Activated naive CD8-positive, alpha-beta T cell (primary cell): ENCODE measurements at regions not wholly inside any gene's neighbourhood (a gene's known extent, or its start where the extent isn't known, plus 50 kb on each side); places are given as distances from the start of the nearest gene placed in this dataset.

ENCODE experiments used
- H3K27ac Mint-ChIP-seq: one replicate; pipeline ENCODE4 v1.8.0; 2021; ENCODE audit warnings: mixed read lengths
- H3K27me3 Mint-ChIP-seq: one replicate; pipeline ENCODE4 v1.8.0; 2021; ENCODE audit warnings: mixed read lengths
- H3K36me3 Mint-ChIP-seq: one replicate; pipeline ENCODE4 v1.8.0; 2021; ENCODE audit warnings: mixed read lengths
- H3K4me1 Mint-ChIP-seq: one replicate; pipeline ENCODE4 v1.8.0; 2021; ENCODE audit warnings: low read depth, mixed read lengths
- H3K4me3 Mint-ChIP-seq: one replicate; pipeline ENCODE4 v1.8.0; 2021; ENCODE audit warnings: mild to moderate bottlenecking, mixed read lengths
- H3K9me3 Mint-ChIP-seq: one replicate; pipeline ENCODE4 v1.8.0; 2021; ENCODE audit warnings: low read depth, mixed read lengths

DNA sequence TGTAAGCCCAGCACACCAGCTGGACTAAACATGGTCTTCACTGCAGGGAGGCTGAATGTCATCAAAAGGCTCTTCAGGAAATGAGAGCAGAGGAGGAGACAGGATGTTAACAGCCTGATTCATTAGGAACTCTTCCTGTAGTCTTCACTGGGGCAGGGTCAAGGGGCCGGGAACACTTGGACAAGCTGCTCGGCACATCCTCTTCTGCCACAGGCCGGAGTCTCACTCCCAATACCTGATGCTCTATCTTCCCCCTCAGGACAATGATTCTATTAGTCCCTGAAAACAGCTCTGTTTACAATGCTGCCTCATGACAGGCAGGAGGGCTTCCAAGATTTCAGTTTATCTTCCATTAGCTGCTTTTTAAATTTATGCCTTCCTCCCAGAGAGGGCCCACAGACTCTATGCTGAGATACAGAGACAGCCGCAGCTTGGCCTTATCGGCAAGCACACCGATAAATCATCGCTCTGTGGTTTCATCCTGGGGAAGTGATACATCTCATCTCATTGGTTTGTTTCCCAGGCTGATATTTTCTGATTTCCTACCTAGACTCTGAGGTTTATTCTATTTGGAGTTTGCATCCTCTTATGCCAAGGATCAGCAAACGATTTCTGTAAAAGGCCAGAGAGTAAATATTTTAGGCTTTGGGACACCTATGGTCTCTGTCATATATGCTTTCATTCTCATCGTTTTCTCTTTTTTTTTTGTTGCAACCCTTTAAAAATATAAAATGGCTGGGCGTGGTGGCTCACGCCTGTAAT lies 214.0 kb upstream of the ASIC2 start:
- Mint-ChIP-seq H3K27me3 (peaks cover 11% of the 10 kb centered on the region), H3K9me3 (no peaks in the 10 kb centered on the region)

DNA sequence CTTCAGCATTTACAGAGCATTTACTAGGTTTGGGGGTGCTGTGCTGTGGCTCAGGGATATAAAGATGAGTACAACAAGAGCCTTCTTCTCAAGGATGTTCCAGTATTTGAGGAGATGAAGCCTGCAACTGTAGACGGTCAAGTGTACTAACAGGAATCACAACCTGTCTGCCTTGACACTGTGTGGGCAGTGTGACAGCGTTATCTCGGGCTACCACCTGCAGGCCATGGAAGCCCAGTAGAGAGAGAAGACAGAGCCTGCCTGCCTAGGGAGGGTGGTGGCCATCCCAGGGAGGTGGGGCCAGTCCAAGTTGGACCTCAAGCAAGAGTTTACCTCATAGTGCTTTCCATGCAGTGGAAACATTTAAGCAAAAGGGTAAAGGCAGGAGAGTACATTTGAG lies 215.1 kb upstream of the ASIC2 start:
- Mint-ChIP-seq H3K9me3 (peaks cover 3% of the 10 kb centered on the region), H3K36me3 (no peaks in the 10 kb centered on the region), H3K4me1 (peaks cover 8% of the 10 kb centered on the region), H3K27me3 (peaks cover 11% of the 10 kb centered on the region), H3K4me3 (no peak overlapping the region), H3K27ac (no peak overlapping the region)

More for the DNA sequence above, 214.0 kb upstream of the ASIC2 start:
- Mint-ChIP-seq H3K4me1 (peaks cover 8% of the 10 kb centered on the region), H3K36me3 (no peaks in the 10 kb centered on the region), H3K4me3 (no peak overlapping the region), H3K27ac (no peak overlapping the region)

DNA sequence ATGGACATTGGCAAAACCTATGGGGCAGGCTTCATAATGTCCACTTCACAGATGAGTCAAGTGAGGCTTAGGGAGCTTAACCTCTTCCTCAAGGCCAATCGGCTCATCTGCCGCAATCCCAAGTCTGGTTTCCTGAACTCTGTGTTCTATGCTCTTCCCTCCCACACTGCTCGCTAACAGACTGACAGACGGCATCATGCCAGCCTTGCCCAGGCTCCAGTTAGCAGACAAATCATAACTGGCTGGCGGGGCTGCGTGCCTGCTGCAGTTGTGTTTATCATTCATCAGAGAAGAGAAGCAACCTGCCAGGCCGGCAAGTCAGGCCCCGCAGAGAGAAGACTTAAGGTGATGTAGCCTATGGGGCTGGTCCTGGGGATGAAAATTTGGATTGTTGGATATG lies 216.2 kb upstream of the ASIC2 start:
- H3K36me3 Mint-ChIP-seq: no peaks in the 10 kb centered on the region
- H3K4me3 Mint-ChIP-seq: no peak overlapping the region
- H3K27me3 Mint-ChIP-seq: peaks cover 8% of the 10 kb centered on the region
- peaks cover 3% of the 10 kb centered on the region for H3K9me3 Mint-ChIP-seq
- no peak overlapping the region for H3K27ac Mint-ChIP-seq
- peaks cover 8% of the 10 kb centered on the region for H3K4me1 Mint-ChIP-seq

DNA sequence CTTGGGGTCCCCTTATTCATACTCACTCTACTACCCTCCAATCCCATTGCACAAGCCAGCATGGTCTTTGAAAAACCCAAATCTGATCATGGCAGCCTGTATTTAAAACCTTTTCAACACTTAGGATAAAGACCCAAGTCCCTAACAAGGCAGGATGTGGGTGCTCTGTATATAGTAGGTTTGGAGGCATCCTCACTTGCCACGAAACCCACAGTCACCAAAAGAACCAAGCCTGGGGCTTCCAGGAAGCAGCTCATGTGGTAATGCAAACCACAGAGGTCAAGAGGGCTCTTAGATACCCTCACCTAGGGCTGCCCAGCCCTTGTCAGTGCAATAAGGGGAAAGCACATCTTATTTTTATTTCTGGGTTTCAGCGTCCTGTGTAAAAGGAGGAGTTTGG lies 218.6 kb upstream of the ASIC2 start:
- Mint-ChIP-seq H3K9me3 (peaks cover 3% of the 10 kb centered on the region), H3K4me1 (peaks cover 8% of the 10 kb centered on the region), H3K27me3 (peaks cover 5% of the 10 kb centered on the region), H3K27ac (no peak overlapping the region), H3K36me3 (no peaks in the 10 kb centered on the region), H3K4me3 (no peak overlapping the region)

DNA sequence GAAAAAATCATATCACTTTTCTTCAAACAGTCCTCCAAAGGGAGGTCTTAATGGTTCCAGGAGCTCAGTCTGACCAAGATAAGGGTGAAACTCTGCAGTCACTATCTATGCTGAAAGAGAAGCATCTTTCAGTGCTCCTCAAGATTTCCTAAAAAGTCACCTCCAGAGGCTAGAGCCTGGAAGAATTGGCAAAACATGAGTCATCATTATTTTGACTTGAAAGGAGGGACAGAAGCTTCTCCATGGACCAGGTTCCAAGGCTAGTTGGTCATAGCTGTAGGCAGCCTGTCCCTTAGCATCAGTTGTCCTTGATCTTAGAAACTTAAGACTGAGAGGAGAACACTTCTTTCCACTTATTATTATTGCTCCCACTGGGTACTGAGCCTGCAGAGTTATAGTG lies 219.0 kb upstream of the ASIC2 start:
- Mint-ChIP-seq H3K36me3 (no peaks in the 10 kb centered on the region), H3K4me1 (peaks cover 8% of the 10 kb centered on the region), H3K27me3 (peaks cover 6% of the 10 kb centered on the region), H3K27ac (no peak overlapping the region), H3K4me3 (no peak overlapping the region), H3K9me3 (peaks cover 3% of the 10 kb centered on the region)

DNA sequence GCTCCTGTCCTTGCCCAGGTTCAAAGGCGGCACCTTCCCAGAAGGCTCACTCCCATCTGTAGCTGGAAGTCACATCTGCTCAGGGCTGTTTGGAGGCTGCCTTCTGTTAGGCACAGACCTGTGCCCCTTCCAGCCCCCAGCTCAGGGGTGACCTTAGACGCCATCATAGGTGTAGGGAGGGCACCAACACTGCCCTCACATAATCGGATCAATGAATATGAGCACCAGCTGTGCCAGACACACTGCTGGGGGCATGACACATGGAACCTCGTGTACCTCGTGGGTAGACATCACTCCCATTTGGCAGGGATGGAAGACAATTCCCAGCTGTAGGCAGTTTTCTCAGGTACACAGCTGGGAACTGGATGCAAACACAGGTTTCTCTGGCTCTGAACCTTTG lies 220.7 kb upstream of the ASIC2 start:
- Mint-ChIP-seq H3K4me3 (no peak overlapping the region), H3K9me3 (peaks cover 3% of the 10 kb centered on the region), H3K36me3 (no peaks in the 10 kb centered on the region), H3K27ac (no peak overlapping the region), H3K27me3 (peaks cover 2% of the 10 kb centered on the region), H3K4me1 (peaks cover 8% of the 10 kb centered on the region)

DNA sequence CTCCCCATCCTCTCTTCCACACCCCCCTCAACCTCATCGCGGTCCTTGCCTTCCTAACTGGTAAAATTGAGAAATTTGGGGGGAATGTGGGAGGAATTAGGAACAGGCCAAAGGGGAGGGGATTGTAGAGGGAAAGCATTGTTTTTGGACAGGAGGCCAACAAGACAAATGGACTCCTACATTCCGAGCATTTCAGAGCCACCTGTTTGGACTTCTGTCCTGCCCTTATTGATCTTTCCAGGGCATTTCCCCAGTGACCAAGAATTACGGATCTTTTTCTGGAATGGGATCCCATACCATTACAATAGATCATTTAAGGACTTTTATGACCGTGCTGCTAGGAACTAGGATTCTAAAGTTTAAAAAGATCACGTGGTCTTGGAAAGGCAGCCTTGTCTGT lies 221.3 kb upstream of the ASIC2 start:
- Mint-ChIP-seq H3K4me1 (peaks cover 8% of the 10 kb centered on the region), H3K4me3 (no peak overlapping the region), H3K36me3 (no peaks in the 10 kb centered on the region), H3K9me3 (peaks cover 3% of the 10 kb centered on the region), H3K27ac (no peak overlapping the region), H3K27me3 (peaks cover 2% of the 10 kb centered on the region)

DNA sequence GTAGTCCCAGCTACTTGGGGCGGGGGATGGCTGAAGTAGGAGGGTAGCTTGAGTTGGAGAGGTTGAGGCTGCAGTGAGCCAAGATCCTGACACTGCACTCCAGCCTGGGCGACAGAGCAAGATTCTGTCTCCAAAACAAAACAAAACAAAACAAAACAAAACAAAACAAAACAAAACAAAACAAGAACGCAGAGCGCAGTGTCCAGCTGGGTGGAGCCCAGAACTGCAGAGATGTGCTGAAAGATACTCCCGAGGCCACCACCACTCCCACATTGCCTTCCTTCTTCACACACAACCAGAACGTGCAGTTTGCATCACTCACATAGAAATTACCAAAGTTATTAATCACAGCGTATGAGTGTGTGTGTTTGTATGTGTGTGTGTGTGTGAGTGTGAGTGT lies 222.9 kb upstream of the ASIC2 start:
- H3K4me1 Mint-ChIP-seq: peaks cover 8% of the 10 kb centered on the region
- H3K27me3 Mint-ChIP-seq: peaks cover 2% of the 10 kb centered on the region
- no peak overlapping the region for H3K27ac Mint-ChIP-seq
- peaks cover 3% of the 10 kb centered on the region for H3K9me3 Mint-ChIP-seq
- no peak overlapping the region for H3K4me3 Mint-ChIP-seq
- H3K36me3 Mint-ChIP-seq: no peaks in the 10 kb centered on the region

DNA sequence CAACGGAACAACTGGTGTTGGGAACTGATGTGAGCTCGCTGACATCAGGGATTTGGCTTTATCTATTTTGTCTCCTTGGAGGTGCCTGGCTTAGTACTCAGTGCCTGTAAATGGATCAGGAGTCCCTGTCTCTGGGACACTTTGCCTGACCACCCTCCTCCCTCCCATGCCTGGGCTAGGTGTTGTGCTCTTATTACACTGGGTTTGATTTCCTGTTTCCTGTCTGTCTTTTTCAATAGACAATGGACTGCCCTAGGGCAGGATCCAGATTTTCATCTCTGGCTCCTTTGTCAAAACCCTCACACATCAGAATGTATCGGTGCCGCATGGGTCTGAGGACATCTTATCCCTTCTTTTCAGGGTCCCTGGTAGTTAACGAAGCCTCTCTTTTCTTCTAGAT lies 223.6 kb upstream of the ASIC2 start:
- Mint-ChIP-seq H3K9me3 (peaks cover 3% of the 10 kb centered on the region), H3K4me3 (no peak overlapping the region), H3K27ac (no peak overlapping the region), H3K27me3 (peaks cover 2% of the 10 kb centered on the region), H3K36me3 (no peaks in the 10 kb centered on the region), H3K4me1 (peaks cover 3% of the 10 kb centered on the region)

DNA sequence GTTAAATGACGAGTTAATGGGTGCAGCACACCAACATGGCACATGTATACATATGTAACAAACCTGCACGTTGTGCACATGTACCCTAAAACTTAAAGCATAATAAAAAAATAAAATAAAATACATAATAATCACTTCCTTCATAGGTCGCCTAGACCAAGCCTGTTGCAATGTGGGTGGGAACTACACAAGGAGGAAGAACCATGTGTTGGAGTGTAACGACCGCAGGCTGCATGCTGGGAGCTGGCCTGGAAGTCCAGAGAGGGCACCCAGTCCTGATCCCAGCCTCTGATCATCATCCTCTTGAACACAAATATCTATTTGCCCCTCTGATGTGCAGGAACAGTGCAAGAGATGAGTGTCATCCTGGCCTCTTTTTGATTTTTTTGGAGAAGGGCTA lies 224.7 kb upstream of the ASIC2 start:
- no peak overlapping the region for H3K4me3 Mint-ChIP-seq
- no peaks in the 10 kb centered on the region for H3K9me3 Mint-ChIP-seq
- peaks cover 2% of the 10 kb centered on the region for H3K27me3 Mint-ChIP-seq
- no peak overlapping the region for H3K27ac Mint-ChIP-seq
- H3K36me3 Mint-ChIP-seq: no peaks in the 10 kb centered on the region
- no peaks in the 10 kb centered on the region for H3K4me1 Mint-ChIP-seq

DNA sequence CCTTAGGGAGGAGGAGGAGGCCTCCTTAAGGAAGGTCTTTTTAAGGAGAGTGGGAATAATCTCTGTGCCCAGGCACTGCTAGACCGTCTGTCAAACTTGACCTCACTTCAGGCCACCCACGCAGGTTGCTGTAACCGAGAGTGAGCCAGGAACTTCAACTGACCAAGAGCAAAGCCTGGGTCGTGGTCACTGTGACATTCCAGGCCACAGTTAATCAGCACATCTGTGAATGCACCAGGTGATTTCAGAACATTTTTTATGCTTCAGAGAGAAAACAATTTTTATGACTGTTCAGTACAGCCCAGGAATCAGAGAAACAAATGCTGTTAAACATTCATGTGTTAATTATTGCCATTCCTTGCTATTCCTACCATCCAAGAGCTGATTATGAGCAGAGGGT lies 226.6 kb upstream of the ASIC2 start:
- H3K36me3 Mint-ChIP-seq: no peaks in the 10 kb centered on the region
- H3K4me3 Mint-ChIP-seq: no peak overlapping the region
- H3K27ac Mint-ChIP-seq: no peak overlapping the region
- H3K9me3 Mint-ChIP-seq: no peaks in the 10 kb centered on the region
- no peaks in the 10 kb centered on the region for H3K4me1 Mint-ChIP-seq
- peaks cover 2% of the 10 kb centered on the region for H3K27me3 Mint-ChIP-seq

DNA sequence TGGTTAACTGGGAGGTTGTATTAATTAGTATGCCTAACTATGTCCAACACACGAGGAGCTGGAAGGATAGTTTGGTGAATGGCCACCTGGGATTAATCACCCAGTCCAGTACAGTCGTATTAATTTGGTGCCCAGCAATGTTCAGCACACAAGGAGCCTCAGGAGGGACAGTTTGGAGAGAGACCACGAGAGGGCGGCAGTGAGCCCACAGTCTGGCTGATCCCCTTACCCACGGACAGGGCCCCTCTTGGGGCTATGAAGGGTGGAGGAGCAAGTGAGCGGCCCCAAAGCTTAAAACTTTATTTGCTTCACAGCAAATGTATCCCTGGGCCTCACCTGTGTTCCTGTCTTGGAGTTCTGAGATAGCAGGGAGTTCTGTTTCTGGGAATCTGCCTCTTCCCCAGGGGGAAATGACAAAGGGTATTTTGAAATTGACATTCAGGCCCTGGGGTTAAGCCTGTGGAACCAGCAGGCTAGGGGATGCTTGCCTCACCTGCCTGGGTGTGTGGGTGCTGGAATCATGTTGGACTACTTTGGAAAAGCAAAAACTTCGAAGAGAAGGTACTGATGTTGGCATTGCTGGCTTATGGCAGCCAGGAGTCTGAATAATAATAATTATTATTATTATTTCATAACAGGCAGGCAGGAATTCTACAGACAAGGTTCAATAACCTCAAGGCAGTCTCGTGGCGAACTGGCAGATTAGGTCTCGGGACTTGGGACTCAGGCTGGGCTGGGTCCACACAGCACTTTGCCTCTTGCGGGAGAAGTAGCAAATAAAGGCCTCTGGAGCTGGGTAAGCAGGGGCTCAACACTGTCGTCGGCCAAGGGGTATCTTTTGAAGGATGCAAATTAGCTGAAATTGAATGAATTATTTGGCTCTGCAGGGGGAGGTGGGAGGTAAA lies 227.6 kb upstream of the ASIC2 start:
- Mint-ChIP-seq H3K9me3 (no peaks in the 10 kb centered on the region), H3K27me3 (peaks cover 2% of the 10 kb centered on the region), H3K27ac (no peak overlapping the region), H3K4me3 (no peak overlapping the region), H3K36me3 (no peaks in the 10 kb centered on the region), H3K4me1 (no peaks in the 10 kb centered on the region)

DNA sequence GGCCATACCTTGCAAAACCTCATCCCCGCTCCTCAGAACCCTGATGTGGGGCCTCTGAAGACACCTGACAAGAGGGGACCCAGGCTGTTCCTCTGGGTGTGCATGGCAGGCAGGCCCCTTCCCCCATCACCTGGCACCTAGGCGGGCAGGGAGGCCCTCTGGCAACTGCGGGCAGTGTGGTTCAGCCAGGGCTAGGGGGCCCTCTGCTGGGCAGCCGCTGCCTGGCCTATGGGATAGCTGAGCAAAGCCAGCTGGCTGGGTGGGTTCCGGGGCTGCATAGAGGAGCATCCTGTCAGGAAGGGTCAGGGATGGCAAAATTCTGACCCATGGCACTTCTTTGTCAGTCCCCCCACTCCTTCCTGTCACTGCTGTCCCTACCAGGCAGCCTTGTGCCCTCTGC lies 228.7 kb upstream of the ASIC2 start:
- Mint-ChIP-seq H3K36me3 (no peaks in the 10 kb centered on the region), H3K9me3 (no peaks in the 10 kb centered on the region), H3K4me1 (no peaks in the 10 kb centered on the region), H3K4me3 (no peak overlapping the region), H3K27ac (no peak overlapping the region), H3K27me3 (no peaks in the 10 kb centered on the region)

DNA sequence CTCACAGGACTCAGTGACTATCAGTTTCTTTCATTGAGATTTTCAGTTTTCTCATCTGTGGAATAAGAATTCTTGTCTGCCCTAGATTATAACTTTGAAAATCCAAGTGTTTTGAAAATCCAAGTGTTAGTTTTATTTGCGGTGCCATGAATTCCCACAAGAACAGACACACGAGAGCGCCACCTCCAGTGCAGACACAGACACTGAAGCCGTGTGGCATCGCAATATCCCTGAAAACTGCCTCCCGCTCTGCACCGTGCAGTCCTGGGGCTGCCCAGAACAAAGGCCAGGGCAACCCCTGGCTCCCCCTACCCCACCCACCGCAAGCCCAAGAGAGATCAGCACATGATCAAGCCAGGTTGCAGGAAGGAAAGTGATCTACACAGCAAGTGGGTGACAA lies 229.5 kb upstream of the ASIC2 start:
- H3K36me3 Mint-ChIP-seq: no peaks in the 10 kb centered on the region
- no peaks in the 10 kb centered on the region for H3K4me1 Mint-ChIP-seq
- H3K4me3 Mint-ChIP-seq: no peak overlapping the region
- no peaks in the 10 kb centered on the region for H3K27me3 Mint-ChIP-seq
- peaks cover 1% of the 10 kb centered on the region for H3K9me3 Mint-ChIP-seq
- H3K27ac Mint-ChIP-seq: no peak overlapping the region

DNA sequence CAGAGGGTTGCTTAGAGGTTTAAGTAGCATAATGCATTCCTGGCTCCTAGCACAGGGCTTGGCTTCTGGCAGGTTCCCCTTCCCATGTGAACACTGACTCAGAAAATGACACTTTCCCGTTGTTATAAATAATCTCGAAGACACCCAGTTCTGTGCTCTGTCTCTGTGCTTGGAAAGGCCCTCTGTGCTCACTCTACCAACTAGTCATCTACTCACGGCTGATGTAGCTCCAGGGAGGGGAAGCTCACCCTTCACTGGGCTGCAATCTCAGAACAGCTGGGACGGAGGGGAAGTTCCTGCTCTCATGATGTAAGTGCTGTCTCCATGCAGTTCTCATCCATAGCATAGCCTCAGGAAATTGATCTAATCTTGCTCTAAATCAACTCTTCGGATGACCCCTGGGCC lies 230.5 kb upstream of the ASIC2 start:
- no peaks in the 10 kb centered on the region for H3K4me1 Mint-ChIP-seq
- no peak overlapping the region for H3K27ac Mint-ChIP-seq
- no peaks in the 10 kb centered on the region for H3K27me3 Mint-ChIP-seq
- H3K4me3 Mint-ChIP-seq: no peak overlapping the region
- no peaks in the 10 kb centered on the region for H3K36me3 Mint-ChIP-seq
- peaks cover 4% of the 10 kb centered on the region for H3K9me3 Mint-ChIP-seq
